ENCODE measurements at regions not wholly inside any gene's neighbourhood (a gene's known extent, or its start where the extent isn't known, plus 50 kb on each side); places are given as distances from the start of the nearest gene placed in this dataset.

GRCh38 chr20:4603724-4604123 lies 82.5 kb upstream of the PRNP start:
- DNase-seq (ENCODE audit: low spot score) (no peak), ATAC-seq (no peak)
- intact Hi-C loops (cut with DNase I): no loop called here

- intact Hi-C loops (cut with DNase I): no loop called here
- DNase-seq (ENCODE audit: low spot score) (no peak), ATAC-seq (no peak)
These were observed 84.0 kb upstream of the PRNP start for GRCh38 chr20:4602297-4602631.

- intact Hi-C loops (cut with DNase I): no loop called here
- ATAC-seq (peak; percentile 72), DNase-seq (ENCODE audit: low spot score) (peak; percentile 75)
These were observed 84.5 kb upstream of the PRNP start for GRCh38 chr20:4601630-4602296.

DNA sequence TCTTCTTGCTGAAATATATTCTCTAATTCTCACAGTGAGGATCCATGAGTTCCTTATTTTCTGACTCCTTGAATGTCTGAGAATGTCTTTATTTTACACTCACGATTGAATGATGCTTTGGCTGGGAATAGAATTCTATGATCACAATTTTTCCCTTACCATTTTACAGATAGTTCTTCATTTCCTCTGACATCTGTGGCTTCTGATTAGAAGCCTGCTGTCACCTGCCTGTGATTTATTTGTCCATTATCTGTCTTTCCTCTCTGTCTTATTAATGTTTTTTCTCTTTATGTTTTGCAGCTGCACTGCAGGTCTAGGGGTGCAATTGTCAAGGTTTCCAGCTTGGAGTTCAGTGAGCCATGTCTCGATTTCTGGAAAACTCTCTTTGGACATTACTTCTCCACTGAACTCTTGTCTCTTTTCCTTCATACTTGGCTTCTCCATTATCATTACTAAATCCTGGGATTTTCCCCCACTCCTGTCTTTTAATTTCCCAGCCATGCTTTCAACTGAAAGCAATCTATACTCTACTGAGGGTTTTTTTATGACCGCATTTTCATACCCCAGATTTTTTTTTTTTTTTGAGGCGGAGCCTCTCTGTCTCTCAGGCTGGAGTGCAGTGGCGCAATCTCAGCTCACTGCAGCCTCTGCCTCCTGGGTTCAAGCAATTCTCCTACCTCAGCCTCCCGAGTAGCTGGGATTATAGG lies 85.8 kb upstream of the PRNP start:
- intact Hi-C loops (cut with DNase I): no loop called here
- DNase-seq (ENCODE audit: low spot score) (no peak), ATAC-seq (no peak)

DNA sequence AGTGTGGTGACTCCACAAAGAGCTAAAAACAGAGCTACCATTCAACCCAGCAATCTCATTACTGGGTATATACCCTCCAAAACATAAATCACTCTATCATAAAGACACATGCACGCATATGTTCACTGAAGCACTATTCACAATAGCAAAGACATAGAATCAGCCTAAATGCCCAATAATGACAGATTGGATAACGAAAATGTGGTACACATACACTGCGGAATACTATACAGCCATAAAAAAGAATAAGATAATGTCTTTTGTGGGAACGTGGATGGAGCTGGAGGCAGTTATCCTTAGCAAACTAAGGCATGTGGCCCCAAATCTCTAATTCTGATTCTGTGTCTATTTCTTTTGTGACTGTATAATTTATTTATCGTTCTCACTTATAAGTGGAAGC lies 89.0 kb upstream of the PRNP start:
- no peak for ATAC-seq
- intact Hi-C loops (cut with DNase I): loop anchor here (10.0 kb wide), 1 partner anchor 342 kb away; no protein-coding TSS in a partner anchor
- no peak for DNase-seq (ENCODE audit: low spot score)

GRCh38 chr20:4593149-4593525 lies 93.1 kb upstream of the PRNP start:
- ATAC-seq: peak; percentile 23
- intact Hi-C loops (cut with DNase I): loop anchor here (10.0 kb wide), 1 partner anchor 338 kb away; no protein-coding TSS in a partner anchor
- DNase-seq (ENCODE audit: low spot score): no peak

DNA sequence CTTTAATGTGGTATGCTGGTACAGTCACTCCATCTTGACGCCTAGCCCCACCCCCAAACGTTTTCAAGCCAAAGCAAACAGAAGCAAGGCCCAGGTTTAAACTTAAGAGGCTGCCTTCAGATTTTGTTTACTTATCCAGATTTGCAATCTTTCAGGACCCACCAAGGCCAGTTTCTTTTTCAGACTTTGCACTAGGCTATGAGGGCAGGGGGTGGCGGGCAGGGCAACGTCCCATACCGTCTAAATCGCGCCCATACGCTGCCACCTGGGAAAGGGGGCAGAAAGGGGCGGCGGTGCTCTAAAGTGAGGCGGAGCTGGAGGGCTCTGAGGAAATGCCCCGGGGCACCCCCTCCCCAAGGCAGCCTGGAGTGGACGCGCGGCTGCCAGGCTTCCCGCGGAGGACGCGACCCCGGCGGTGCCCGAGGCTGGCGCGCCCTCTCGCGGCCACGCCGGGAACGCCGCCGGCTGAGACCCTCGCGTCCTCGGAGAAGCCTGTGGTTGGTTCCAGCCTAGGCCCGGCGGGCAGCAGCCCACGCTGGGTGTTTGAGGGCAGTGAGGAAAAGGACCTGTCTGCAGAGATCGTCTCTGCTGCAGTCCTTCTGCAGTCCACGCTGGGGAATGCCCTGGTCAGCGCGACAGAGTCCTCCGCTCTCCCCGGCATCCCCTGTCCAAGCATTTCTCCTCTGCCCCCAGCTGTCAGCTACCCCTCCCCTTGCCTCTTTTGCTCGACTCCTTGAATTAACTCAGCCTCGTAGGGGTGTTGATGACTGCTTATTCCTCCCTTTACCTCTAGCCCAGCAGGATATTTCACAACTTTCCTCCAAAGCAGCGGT lies 93.7 kb upstream of the PRNP start:
- ATAC-seq: peak; percentile 79
- intact Hi-C loops (cut with DNase I): loop anchor here (10.0 kb wide), 1 partner anchor 338 kb away; no protein-coding TSS in a partner anchor

DNA sequence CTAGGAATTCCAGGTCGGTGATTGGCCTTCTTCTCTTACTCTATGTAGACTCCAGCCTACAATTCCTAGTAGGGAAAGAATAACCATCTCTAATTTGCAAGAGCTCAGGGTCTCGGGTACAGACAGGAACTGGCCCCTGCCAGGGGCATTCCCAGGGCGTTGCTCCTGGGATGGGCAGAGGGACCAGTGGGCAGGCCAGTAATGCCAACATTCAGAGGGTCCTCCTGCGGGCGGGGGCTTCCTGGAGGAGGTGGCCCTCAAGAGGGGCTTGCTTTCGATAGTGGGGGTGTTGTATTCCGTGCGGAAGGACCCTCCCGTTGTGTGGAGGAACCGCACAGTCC lies 94.3 kb upstream of the PRNP start:
- intact Hi-C loops (cut with DNase I): loop anchor here (10.0 kb wide), 1 partner anchor 337 kb away; no protein-coding TSS in a partner anchor
- ATAC-seq: peak; percentile 34

More for the DNA sequence above, 93.7 kb upstream of the PRNP start:
- DNase-seq (ENCODE audit: low spot score): peak; percentile 74

DNA sequence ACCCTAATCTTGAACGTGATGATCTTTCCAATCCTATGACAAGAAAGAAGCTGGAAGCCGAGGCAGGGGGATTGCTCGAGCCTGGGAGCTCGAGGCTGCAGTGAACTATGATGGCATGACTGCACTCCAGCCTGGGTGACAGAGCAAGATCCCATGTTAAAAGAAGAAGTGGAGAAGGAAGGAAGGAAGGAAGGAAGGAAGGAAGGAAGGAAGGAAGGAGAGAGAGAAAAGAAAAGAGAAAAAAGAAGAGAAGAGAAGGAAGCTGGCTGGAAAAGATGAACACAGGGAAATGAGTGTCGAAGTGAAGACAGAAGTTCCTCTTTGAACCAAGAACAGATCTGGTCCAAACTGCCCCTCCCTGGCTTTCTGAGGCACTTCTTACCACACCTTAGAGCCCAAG lies 100.5 kb upstream of the PRNP start:
- intact Hi-C loops (cut with DNase I): no loop called here
- DNase-seq (ENCODE audit: low spot score) (no peak), ATAC-seq (no peak)

More for the DNA sequence above, 94.3 kb upstream of the PRNP start:
- no peak for DNase-seq (ENCODE audit: low spot score)

- intact Hi-C loops (cut with DNase I): no loop called here
- no peak for DNase-seq (ENCODE audit: low spot score)
- ATAC-seq: no peak
These were observed 101.0 kb upstream of the PRNP start for GRCh38 chr20:4585104-4585753.

GRCh38 chr20:4584510-4584909 lies 101.7 kb upstream of the PRNP start:
- no peak for DNase-seq (ENCODE audit: low spot score)
- no peak for ATAC-seq
- intact Hi-C loops (cut with DNase I): no loop called here

DNA sequence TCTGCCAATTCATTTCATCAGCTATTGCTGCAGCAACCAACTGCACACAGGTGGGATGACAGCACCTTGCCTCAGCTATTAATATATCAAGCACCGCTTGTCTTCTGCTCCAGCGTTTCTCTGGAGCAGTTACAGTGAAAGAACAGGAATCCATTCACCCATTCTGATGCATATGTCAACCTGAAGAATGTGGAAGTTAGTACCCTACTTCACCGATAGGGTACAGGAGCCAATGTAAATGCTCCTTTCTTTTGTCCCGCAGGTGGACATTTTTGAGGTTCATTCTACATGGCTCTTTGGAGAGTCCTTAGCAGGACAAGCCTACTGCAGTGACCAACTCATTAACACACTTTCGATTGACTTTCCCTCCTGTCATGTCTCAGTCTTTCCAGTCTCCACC lies 104.4 kb upstream of the PRNP start:
- DNase-seq (ENCODE audit: low spot score) (no peak), ATAC-seq (no peak)
- intact Hi-C loops (cut with DNase I): no loop called here

GRCh38 chr20:4578375-4578774 lies 107.9 kb upstream of the PRNP start:
- ATAC-seq (no peak), DNase-seq (ENCODE audit: low spot score) (no peak)
- intact Hi-C loops (cut with DNase I): no loop called here

DNA sequence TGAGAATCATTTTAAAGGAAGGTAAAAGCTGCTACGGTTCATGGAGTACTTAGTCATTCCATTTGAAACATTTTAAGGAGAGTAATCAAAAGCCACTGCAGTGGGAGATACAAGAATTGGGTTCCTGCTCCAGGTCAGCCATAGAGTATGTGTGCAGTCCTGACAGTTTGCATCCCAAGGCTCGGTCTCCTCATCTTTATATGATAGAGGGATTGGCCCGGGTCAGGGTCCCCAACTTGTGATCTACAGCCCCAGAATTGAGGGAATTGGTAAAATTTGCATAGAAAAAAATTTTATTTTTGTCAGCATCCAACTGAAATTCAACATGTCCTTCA lies 111.9 kb upstream of the PRNP start:
- no peak for ATAC-seq
- intact Hi-C loops (cut with DNase I): no loop called here
- no peak for DNase-seq (ENCODE audit: low spot score)

- ATAC-seq: no peak
- DNase-seq (ENCODE audit: low spot score): no peak
- intact Hi-C loops (cut with DNase I): no loop called here
These were observed 112.5 kb upstream of the PRNP start for GRCh38 chr20:4573564-4574355.

DNA sequence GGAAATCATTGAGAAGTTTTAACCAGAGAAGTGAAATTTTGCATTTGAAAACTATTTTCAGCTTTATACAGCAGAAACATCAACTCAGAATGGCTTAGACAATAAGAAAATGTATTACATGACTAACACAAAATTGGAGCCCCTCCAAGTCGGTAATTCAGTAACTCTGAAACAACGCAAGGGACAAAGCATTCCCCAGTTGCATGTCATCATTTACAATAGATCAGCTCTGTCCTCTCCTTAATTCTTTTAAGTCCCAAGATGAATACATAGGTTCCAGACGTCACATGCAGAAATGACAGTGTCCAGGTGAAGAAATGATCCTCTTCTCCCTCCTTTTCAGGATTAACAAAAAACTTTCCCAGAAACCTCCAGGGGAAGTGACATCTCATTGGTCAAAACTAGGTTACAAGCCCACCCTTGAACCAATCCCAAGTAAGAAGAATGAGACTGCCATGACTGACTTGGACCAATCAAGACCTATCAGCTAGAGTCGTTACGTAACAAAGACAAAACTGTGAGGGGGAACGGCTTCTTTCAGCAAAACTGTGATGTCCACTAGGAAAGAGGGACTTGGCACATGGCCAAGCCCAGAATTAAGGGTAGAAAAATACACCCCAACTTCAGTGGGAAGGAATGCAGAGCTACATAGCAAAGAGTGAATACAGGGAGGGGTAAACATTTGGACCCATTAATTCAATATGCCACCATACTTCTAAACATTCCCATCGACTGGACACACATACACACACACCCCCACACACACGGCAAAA lies 114.3 kb upstream of the PRNP start:
- intact Hi-C loops (cut with DNase I): no loop called here
- no peak for DNase-seq (ENCODE audit: low spot score)
- no peak for ATAC-seq

- intact Hi-C loops (cut with DNase I): no loop called here
- ATAC-seq: no peak
These were observed 116.4 kb upstream of the PRNP start for GRCh38 chr20:4569865-4570264.

DNA sequence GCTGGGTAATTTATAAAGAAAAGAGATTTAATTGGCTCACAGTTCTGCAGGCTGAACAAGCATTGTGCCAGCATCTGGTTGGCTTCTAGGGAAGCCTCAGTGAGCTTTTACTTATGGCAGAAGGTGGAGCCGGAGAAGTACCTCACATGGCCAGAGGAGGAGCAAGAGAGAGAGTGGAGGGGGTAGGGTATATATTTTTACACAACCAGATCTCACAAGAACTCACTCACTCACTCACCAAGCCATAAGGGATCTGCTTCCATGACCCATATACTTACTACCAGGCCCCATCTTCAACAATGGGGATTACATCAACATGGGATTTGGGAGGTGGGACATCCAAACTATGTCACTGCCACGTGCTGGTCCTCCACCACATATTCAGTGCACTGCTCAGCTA lies 117.2 kb upstream of the PRNP start:
- ATAC-seq (no peak), DNase-seq (ENCODE audit: low spot score) (no peak)
- intact Hi-C loops (cut with DNase I): no loop called here

More at GRCh38 chr20:4569865-4570264, 116.4 kb upstream of the PRNP start:
- DNase-seq (ENCODE audit: low spot score): no peak
